ENCODE measurements at regions not wholly inside any gene's neighbourhood (a gene's known extent, or its start where the extent isn't known, plus 50 kb on each side); places are given as distances from the start of the nearest gene placed in this dataset.

GRCh38 chr1:208616776-208617175, 372.6 kb upstream of the PLXNA2 start:
- H2BK12ac ChIP-seq (ENCODE audit: low read length in 2 of 2) = no peak overlapping the region
- H3K27me3 ChIP-seq (ENCODE audit: control insufficient read depth in 1 of 2, insufficient read depth in 1 of 2, low read length in 2 of 2) = no peaks in the 10 kb centered on the region
- no peak overlapping the region for H2BK5ac ChIP-seq (ENCODE audit: low read depth, low read length, poor library complexity, severe bottlenecking)
- no peak overlapping the region for H2AFZ ChIP-seq (ENCODE audit: low read depth, low read length)
- H3K4ac ChIP-seq (ENCODE audit: low read depth in 1 of 2, low read length in 2 of 2) = no peak overlapping the region
- H4K8ac ChIP-seq (ENCODE audit: low read length) = no peak overlapping the region
- no peak overlapping the region for H2BK15ac ChIP-seq (ENCODE audit: low read depth, poor library complexity, severe bottlenecking)
- DNase-seq = no peak
- no peak overlapping the region for H3K23ac ChIP-seq (ENCODE audit: low read length in 2 of 2)
- 84% methylated on average over 2 of the region's 3 CpGs for WGBS
- H2AK5ac ChIP-seq (ENCODE audit: low read length, severe bottlenecking) = no peak overlapping the region
- H2BK120ac ChIP-seq (ENCODE audit: low read depth, low read length) = no peak overlapping the region
- no peaks in the 10 kb centered on the region for H3K36me3 ChIP-seq (ENCODE audit: control insufficient read depth in 1 of 2, insufficient read depth in 2 of 2, low read depth in 1 of 2, low read length in 2 of 2)
- H3K79me1 ChIP-seq (replicated peaks; ENCODE audit: low read length, poor library complexity, severe bottlenecking) = no peaks in the 10 kb centered on the region
- no peak overlapping the region for H3K4me3 ChIP-seq (ENCODE audit: insufficient read depth in 1 of 2, low read depth in 1 of 2, low read length in 2 of 2)
- no peak overlapping the region for H4K91ac ChIP-seq (ENCODE audit: low read length)
- H3K27ac ChIP-seq (ENCODE audit: low read length, poor library complexity, severe bottlenecking) = no peak overlapping the region
- H3K9me3 ChIP-seq (ENCODE audit: control insufficient read depth, low read length) = peaks cover 19% of the 10 kb centered on the region
- H3K14ac ChIP-seq (ENCODE audit: low read length in 2 of 2) = no peak overlapping the region
- H3K4me2 ChIP-seq (ENCODE audit: low read length, poor library complexity, severe bottlenecking) = no peak overlapping the region
- H3K9ac ChIP-seq (ENCODE audit: low read length) = no peak overlapping the region
- no peaks in the 10 kb centered on the region for H3K4me1 ChIP-seq (ENCODE audit: control insufficient read depth, insufficient read depth, low read depth, low read length)
- H3K18ac ChIP-seq (ENCODE audit: low read depth in 1 of 2, low read length in 2 of 2) = no peak overlapping the region

- H3K9me3 ChIP-seq (ENCODE audit: control insufficient read depth, low read length) = no peaks in the 10 kb centered on the region
- WGBS = 84% methylated on average over 5 of the region's 7 CpGs
These were observed 384.1 kb upstream of the PLXNA2 start for GRCh38 chr1:208628022-208628914.

GRCh38 chr1:208631092-208631491, 386.9 kb upstream of the PLXNA2 start:
- Histone ChIP-seq H3K4me2 (ENCODE audit: low read length, poor library complexity, severe bottlenecking) (no peak overlapping the region), H3K36me3 (ENCODE audit: control insufficient read depth in 1 of 2, insufficient read depth in 2 of 2, low read depth in 1 of 2, low read length in 2 of 2) (no peaks in the 10 kb centered on the region), H2BK12ac (ENCODE audit: low read length in 2 of 2) (no peak overlapping the region), H3K9ac (ENCODE audit: low read length) (no peak overlapping the region), H3K4me3 (ENCODE audit: insufficient read depth in 1 of 2, low read depth in 1 of 2, low read length in 2 of 2) (no peak overlapping the region), H4K91ac (ENCODE audit: low read length) (no peak overlapping the region), H2AK5ac (ENCODE audit: low read length, severe bottlenecking) (no peak overlapping the region), H3K27me3 (ENCODE audit: control insufficient read depth in 1 of 2, insufficient read depth in 1 of 2, low read length in 2 of 2) (peaks cover 0 to 3% of the 10 kb centered on the region in 2 experiments), H3K4ac (ENCODE audit: low read depth in 1 of 2, low read length in 2 of 2) (no peak overlapping the region), H4K8ac (ENCODE audit: low read length) (no peak overlapping the region), H3K27ac (ENCODE audit: low read length, poor library complexity, severe bottlenecking) (no peak overlapping the region), H2AFZ (ENCODE audit: low read depth, low read length) (no peak overlapping the region), H3K4me1 (ENCODE audit: control insufficient read depth, insufficient read depth, low read depth, low read length) (no peaks in the 10 kb centered on the region), H3K14ac (ENCODE audit: low read length in 2 of 2) (no peak overlapping the region), H3K23ac (ENCODE audit: low read length in 2 of 2) (no peak overlapping the region), H2BK5ac (ENCODE audit: low read depth, low read length, poor library complexity, severe bottlenecking) (no peak overlapping the region), H2BK15ac (ENCODE audit: low read depth, poor library complexity, severe bottlenecking) (no peak overlapping the region), H3K18ac (ENCODE audit: low read depth in 1 of 2, low read length in 2 of 2) (no peak overlapping the region), H3K79me1 (replicated peaks; ENCODE audit: low read length, poor library complexity, severe bottlenecking) (no peaks in the 10 kb centered on the region), H3K9me3 (ENCODE audit: control insufficient read depth, low read length) (no peaks in the 10 kb centered on the region), H2BK120ac (ENCODE audit: low read depth, low read length) (no peak overlapping the region)
- WGBS = 88% methylated on average over 6 of the region's 8 CpGs
- DNase-seq = no peak

More at GRCh38 chr1:208628022-208628914, 384.1 kb upstream of the PLXNA2 start:
- DNase-seq = no peak
- Histone ChIP-seq H3K4me2 (ENCODE audit: low read length, poor library complexity, severe bottlenecking) (no peak overlapping the region), H3K23ac (ENCODE audit: low read length in 2 of 2) (no peak overlapping the region), H3K4me1 (ENCODE audit: control insufficient read depth, insufficient read depth, low read depth, low read length) (no peaks in the 10 kb centered on the region), H3K36me3 (ENCODE audit: control insufficient read depth in 1 of 2, insufficient read depth in 2 of 2, low read depth in 1 of 2, low read length in 2 of 2) (no peaks in the 10 kb centered on the region), H3K14ac (ENCODE audit: low read length in 2 of 2) (no peak overlapping the region), H3K27ac (ENCODE audit: low read length, poor library complexity, severe bottlenecking) (no peak overlapping the region), H2BK5ac (ENCODE audit: low read depth, low read length, poor library complexity, severe bottlenecking) (no peak overlapping the region), H2AFZ (ENCODE audit: low read depth, low read length) (no peak overlapping the region), H3K4me3 (ENCODE audit: insufficient read depth in 1 of 2, low read depth in 1 of 2, low read length in 2 of 2) (no peak overlapping the region), H4K8ac (ENCODE audit: low read length) (no peak overlapping the region), H2AK5ac (ENCODE audit: low read length, severe bottlenecking) (no peak overlapping the region), H4K91ac (ENCODE audit: low read length) (no peak overlapping the region), H3K27me3 (ENCODE audit: control insufficient read depth in 1 of 2, insufficient read depth in 1 of 2, low read length in 2 of 2) (no peaks in the 10 kb centered on the region), H2BK12ac (ENCODE audit: low read length in 2 of 2) (no peak overlapping the region), H2BK120ac (ENCODE audit: low read depth, low read length) (no peak overlapping the region), H3K79me1 (replicated peaks; ENCODE audit: low read length, poor library complexity, severe bottlenecking) (no peaks in the 10 kb centered on the region), H3K4ac (ENCODE audit: low read depth in 1 of 2, low read length in 2 of 2) (no peak overlapping the region), H3K9ac (ENCODE audit: low read length) (no peak overlapping the region), H3K18ac (ENCODE audit: low read depth in 1 of 2, low read length in 2 of 2) (no peak overlapping the region), H2BK15ac (ENCODE audit: low read depth, poor library complexity, severe bottlenecking) (no peak overlapping the region)

GRCh38 chr1:208631506-208631905, 387.3 kb upstream of the PLXNA2 start:
- no peak overlapping the region for H3K4ac ChIP-seq (ENCODE audit: low read depth in 1 of 2, low read length in 2 of 2)
- H3K18ac ChIP-seq (ENCODE audit: low read depth in 1 of 2, low read length in 2 of 2) = no peak overlapping the region
- H3K9ac ChIP-seq (ENCODE audit: low read length) = no peak overlapping the region
- no peaks in the 10 kb centered on the region for H3K4me1 ChIP-seq (ENCODE audit: control insufficient read depth, insufficient read depth, low read depth, low read length)
- H4K8ac ChIP-seq (ENCODE audit: low read length) = no peak overlapping the region
- no peak overlapping the region for H2BK120ac ChIP-seq (ENCODE audit: low read depth, low read length)
- no peak overlapping the region for H3K27ac ChIP-seq (ENCODE audit: low read length, poor library complexity, severe bottlenecking)
- H3K79me1 ChIP-seq (replicated peaks; ENCODE audit: low read length, poor library complexity, severe bottlenecking) = no peaks in the 10 kb centered on the region
- no peak overlapping the region for H3K4me3 ChIP-seq (ENCODE audit: insufficient read depth in 1 of 2, low read depth in 1 of 2, low read length in 2 of 2)
- no peak overlapping the region for H2AFZ ChIP-seq (ENCODE audit: low read depth, low read length)
- no peak for DNase-seq
- H2BK15ac ChIP-seq (ENCODE audit: low read depth, poor library complexity, severe bottlenecking) = no peak overlapping the region
- H3K23ac ChIP-seq (ENCODE audit: low read length in 2 of 2) = no peak overlapping the region
- H3K27me3 ChIP-seq (ENCODE audit: control insufficient read depth in 1 of 2, insufficient read depth in 1 of 2, low read length in 2 of 2) = peaks cover 0 to 3% of the 10 kb centered on the region in 2 experiments
- no peak overlapping the region for H3K4me2 ChIP-seq (ENCODE audit: low read length, poor library complexity, severe bottlenecking)
- no peak overlapping the region for H2BK12ac ChIP-seq (ENCODE audit: low read length in 2 of 2)
- H3K9me3 ChIP-seq (ENCODE audit: control insufficient read depth, low read length) = no peaks in the 10 kb centered on the region
- H3K36me3 ChIP-seq (ENCODE audit: control insufficient read depth in 1 of 2, insufficient read depth in 2 of 2, low read depth in 1 of 2, low read length in 2 of 2) = no peaks in the 10 kb centered on the region
- H2BK5ac ChIP-seq (ENCODE audit: low read depth, low read length, poor library complexity, severe bottlenecking) = no peak overlapping the region
- H4K91ac ChIP-seq (ENCODE audit: low read length) = no peak overlapping the region
- H2AK5ac ChIP-seq (ENCODE audit: low read length, severe bottlenecking) = no peak overlapping the region
- WGBS = 75% methylated on average over 4 of the region's 4 CpGs
- H3K14ac ChIP-seq (ENCODE audit: low read length in 2 of 2) = no peak overlapping the region

Measured in mesenchymal stem cell (in vitro differentiated cells and primary cell).